ENCODE measurements at regions not wholly inside any gene's neighbourhood (a gene's known extent, or its start where the extent isn't known, plus 50 kb on each side); places are given as distances from the start of the nearest gene placed in this dataset.

GRCh38 chr10:65306201-65306600 lies 1619.6 kb upstream of the LRRTM3 start:
- Histone ChIP-seq H3K36me3 (ENCODE audit: control insufficient read depth, insufficient read depth, low read length) (no peaks in the 10 kb centered on the region), H3K4me3 (ENCODE audit: low read length) (no peak overlapping the region), H3K9ac (ENCODE audit: extremely low read depth, low read length, poor library complexity, severe bottlenecking) (no peak overlapping the region), H3K9me3 (ENCODE audit: control insufficient read depth, low read length) (no peaks in the 10 kb centered on the region), H3K27ac (ENCODE audit: low read depth, low read length) (no peak overlapping the region), H3K4me1 (ENCODE audit: control insufficient read depth, insufficient read depth, low read length) (no peaks in the 10 kb centered on the region), H3K27me3 (ENCODE audit: control insufficient read depth, insufficient read depth, low read length, poor library complexity, severe bottlenecking) (no peaks in the 10 kb centered on the region)
- no peak overlapping the region for H3K27ac Mint-ChIP-seq
- WGBS, 2 experiments (ENCODE audit: insufficient coverage in 1 of 2, insufficient read length in 1 of 2), result no CpG with 5 or more reads among the region's 2 CpGs
- no peaks in the 10 kb centered on the region for H3K36me3 Mint-ChIP-seq (ENCODE audit: low read depth)
- no peak overlapping the region for H3K4me3 Mint-ChIP-seq
- H3K4me1 Mint-ChIP-seq, result no peaks in the 10 kb centered on the region
- no peak for DNase-seq
- TF ChIP-seq, protein P1, sequence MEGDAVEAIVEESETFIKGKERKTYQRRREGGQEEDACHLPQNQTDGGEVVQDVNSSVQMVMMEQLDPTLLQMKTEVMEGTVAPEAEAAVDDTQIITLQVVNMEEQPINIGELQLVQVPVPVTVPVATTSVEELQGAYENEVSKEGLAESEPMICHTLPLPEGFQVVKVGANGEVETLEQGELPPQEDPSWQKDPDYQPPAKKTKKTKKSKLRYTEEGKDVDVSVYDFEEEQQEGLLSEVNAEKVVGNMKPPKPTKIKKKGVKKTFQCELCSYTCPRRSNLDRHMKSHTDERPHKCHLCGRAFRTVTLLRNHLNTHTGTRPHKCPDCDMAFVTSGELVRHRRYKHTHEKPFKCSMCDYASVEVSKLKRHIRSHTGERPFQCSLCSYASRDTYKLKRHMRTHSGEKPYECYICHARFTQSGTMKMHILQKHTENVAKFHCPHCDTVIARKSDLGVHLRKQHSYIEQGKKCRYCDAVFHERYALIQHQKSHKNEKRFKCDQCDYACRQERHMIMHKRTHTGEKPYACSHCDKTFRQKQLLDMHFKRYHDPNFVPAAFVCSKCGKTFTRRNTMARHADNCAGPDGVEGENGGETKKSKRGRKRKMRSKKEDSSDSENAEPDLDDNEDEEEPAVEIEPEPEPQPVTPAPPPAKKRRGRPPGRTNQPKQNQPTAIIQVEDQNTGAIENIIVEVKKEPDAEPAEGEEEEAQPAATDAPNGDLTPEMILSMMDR (conservative IDR thresholded peaks at IDR 0.05), result no peak
- H3K9me3 Mint-ChIP-seq, result no peaks in the 10 kb centered on the region
- H3K27me3 Mint-ChIP-seq (ENCODE audit: insufficient read depth), result no peaks in the 10 kb centered on the region

- Mint-ChIP-seq H3K4me1 (no peaks in the 10 kb centered on the region), H3K27me3 (ENCODE audit: insufficient read depth) (no peaks in the 10 kb centered on the region), H3K36me3 (ENCODE audit: low read depth) (no peaks in the 10 kb centered on the region), H3K9me3 (peaks cover 4% of the 10 kb centered on the region), H3K4me3 (no peak overlapping the region), H3K27ac (no peak overlapping the region)
- Histone ChIP-seq H3K9ac (ENCODE audit: extremely low read depth, low read length, poor library complexity, severe bottlenecking) (no peak overlapping the region), H3K4me3 (ENCODE audit: low read length) (no peak overlapping the region), H3K27me3 (ENCODE audit: control insufficient read depth, insufficient read depth, low read length, poor library complexity, severe bottlenecking) (no peaks in the 10 kb centered on the region), H3K9me3 (ENCODE audit: control insufficient read depth, low read length) (no peaks in the 10 kb centered on the region), H3K27ac (ENCODE audit: low read depth, low read length) (no peak overlapping the region), H3K36me3 (ENCODE audit: control insufficient read depth, insufficient read depth, low read length) (no peaks in the 10 kb centered on the region), H3K4me1 (ENCODE audit: control insufficient read depth, insufficient read depth, low read length) (no peaks in the 10 kb centered on the region)
- TF ChIP-seq, protein P1 (conservative IDR thresholded peaks at IDR 0.05), result no peak
- DNase-seq, result no peak
These were observed 1613.0 kb upstream of the LRRTM3 start for GRCh38 chr10:65312876-65313275.

DNA sequence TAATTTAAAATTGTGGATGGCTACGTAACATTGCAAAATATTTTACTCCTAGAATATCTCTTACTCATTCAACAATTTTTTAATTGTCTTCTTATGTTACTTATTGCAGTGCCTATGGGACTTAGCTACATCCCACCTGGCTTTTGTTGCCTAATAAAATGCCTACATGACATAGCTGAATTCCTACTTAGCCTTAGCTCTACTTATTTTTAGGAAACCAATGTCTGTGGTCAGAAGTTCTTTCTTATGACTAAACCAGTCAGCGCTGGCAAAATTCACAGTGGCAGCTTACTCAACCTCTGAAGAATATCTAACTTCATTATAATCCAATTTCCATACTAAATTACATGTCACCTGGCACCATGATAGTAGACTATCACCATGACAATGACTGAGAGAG lies 1612.4 kb upstream of the LRRTM3 start:
- Mint-ChIP-seq H3K9me3 (peaks cover 4% of the 10 kb centered on the region), H3K36me3 (ENCODE audit: low read depth) (no peaks in the 10 kb centered on the region), H3K4me3 (no peak overlapping the region), H3K4me1 (no peaks in the 10 kb centered on the region), H3K27ac (no peak overlapping the region), H3K27me3 (ENCODE audit: insufficient read depth) (no peaks in the 10 kb centered on the region)
- Histone ChIP-seq H3K27me3 (ENCODE audit: control insufficient read depth, insufficient read depth, low read length, poor library complexity, severe bottlenecking) (no peaks in the 10 kb centered on the region), H3K4me1 (ENCODE audit: control insufficient read depth, insufficient read depth, low read length) (no peaks in the 10 kb centered on the region), H3K27ac (ENCODE audit: low read depth, low read length) (no peak overlapping the region), H3K4me3 (ENCODE audit: low read length) (no peak overlapping the region), H3K9me3 (ENCODE audit: control insufficient read depth, low read length) (no peaks in the 10 kb centered on the region), H3K9ac (ENCODE audit: extremely low read depth, low read length, poor library complexity, severe bottlenecking) (no peak overlapping the region), H3K36me3 (ENCODE audit: control insufficient read depth, insufficient read depth, low read length) (no peaks in the 10 kb centered on the region)
- no peak for DNase-seq
- 98% methylated on average over 2 of the region's 2 CpGs; no CpG with 5 or more reads in 1 of the 2 experiments for WGBS, 2 experiments (ENCODE audit: insufficient coverage in 1 of 2, insufficient read length in 1 of 2)
- TF ChIP-seq, protein P1 (conservative IDR thresholded peaks at IDR 0.05), result no peak
